Smooth muscle cell of the brain vasculature (primary cell): ENCODE measurements at regions not wholly inside any gene's neighbourhood (a gene's known extent, or its start where the extent isn't known, plus 50 kb on each side); places are given as distances from the start of the nearest gene placed in this dataset.
A peak's percentile ranks its signal among the peaks of the same experiment; 100 is the strongest.
"Not testable (repeated sequence)": the region's sequence is repeated elsewhere in the genome, so short reads cannot be mapped to it uniquely, and the experiment has no call there.

Experiments used
- DNase-seq: peaks from one replicate; pipeline ENCODE4 v3.0.0-alpha.2; 2012; ENCODE audit warnings: low read depth, low spot score

- DNase-seq, result no peak
Observed at GRCh38 chr18:1039421-1039820, 134.8 kb downstream of the ADCYAP1 start.

- DNase-seq, result not testable (repeated sequence)
Observed at GRCh38 chr18:1043039-1043438, 138.4 kb downstream of the ADCYAP1 start.

- no peak for DNase-seq
Observed at GRCh38 chr18:1045658-1046057, 141.0 kb downstream of the ADCYAP1 start.

GRCh38 chr18:1047406-1047805 is 142.7 kb downstream of the ADCYAP1 start:
- no peak for DNase-seq

GRCh38 chr18:1048032-1048431 is 143.4 kb downstream of the ADCYAP1 start:
- DNase-seq, result no peak

- DNase-seq, result no peak
Observed at GRCh38 chr18:1049173-1049572, 144.5 kb downstream of the ADCYAP1 start.

- no peak for DNase-seq
Observed at GRCh38 chr18:1050012-1050657, 145.5 kb downstream of the ADCYAP1 start.

- DNase-seq, result no peak
Observed at GRCh38 chr18:1052301-1052700, 147.6 kb downstream of the ADCYAP1 start.

GRCh38 chr18:1053331-1054315 is 149.0 kb downstream of the ADCYAP1 start:
- DNase-seq, result no peak

- no peak for DNase-seq
Observed at GRCh38 chr18:1056404-1056803, 151.7 kb downstream of the ADCYAP1 start.

- DNase-seq, result no peak
Observed at GRCh38 chr18:1057367-1057766, 152.7 kb downstream of the ADCYAP1 start.

- no peak for DNase-seq
Observed at GRCh38 chr18:1062588-1062987, 157.9 kb downstream of the ADCYAP1 start.

- DNase-seq, result no peak
Observed at GRCh38 chr18:1075322-1075721, 170.7 kb downstream of the ADCYAP1 start.

- no peak for DNase-seq
Observed at GRCh38 chr18:1075876-1076275, 171.2 kb downstream of the ADCYAP1 start.

GRCh38 chr18:1078301-1078700 is 173.6 kb downstream of the ADCYAP1 start:
- DNase-seq, result no peak

- not testable (repeated sequence) for DNase-seq
Observed at GRCh38 chr18:1083675-1084074, 179.0 kb downstream of the ADCYAP1 start.

- no peak for DNase-seq
Observed at GRCh38 chr18:1090758-1091157, 186.1 kb downstream of the ADCYAP1 start.

- DNase-seq, result no peak
Observed at GRCh38 chr18:1092228-1092627, 187.6 kb downstream of the ADCYAP1 start.

- peak; percentile 6 for DNase-seq
Observed at GRCh38 chr18:1094409-1094808, 189.7 kb downstream of the ADCYAP1 start.

GRCh38 chr18:1097991-1098735 is 193.5 kb downstream of the ADCYAP1 start:
- not testable (repeated sequence) for DNase-seq

GRCh38 chr18:1102848-1103247 is 198.2 kb downstream of the ADCYAP1 start:
- no peak for DNase-seq

- no peak for DNase-seq
Observed at GRCh38 chr18:1103537-1103936, 198.9 kb downstream of the ADCYAP1 start.
